MM.1S (cell line): ENCODE measurements at regions not wholly inside any gene's neighbourhood (a gene's known extent, or its start where the extent isn't known, plus 50 kb on each side); places are given as distances from the start of the nearest gene placed in this dataset.

ENCODE experiments used
- DNase-seq: peaks from one replicate; pipeline ENCODE4 v3.0.0-alpha.2; 2015
- H2AFZ ChIP-seq: fragments of 300-600 bp; sonication (generic); 2 replicates; pipeline ENCODE4 v1.6.0; 2016; ENCODE audit warnings: antibody characterized with exemption, low read length
- H3F3A ChIP-seq: fragments of 300-600 bp; sonication (generic); 2 replicates; pipeline ENCODE4 v1.6.1; 2016; ENCODE audit warnings: mild to moderate bottlenecking, antibody characterized with exemption, low read length, moderate library complexity, mixed read lengths; ENCODE audit not compliant: insufficient read depth
- H3K27ac ChIP-seq: fragments of 300-600 bp; sonication (generic); 2 replicates; pipeline ENCODE4 v1.5.1; 2016; ENCODE audit warnings: mild to moderate bottlenecking, low read length
- H3K27me3 ChIP-seq: fragments of 300-600 bp; sonication (generic); replicated peaks from 2 replicates; pipeline ENCODE4 v1.6.0; 2016; ENCODE audit warnings: low read length; ENCODE audit not compliant: insufficient read depth
- H3K36me3 ChIP-seq: fragments of 300-600 bp; sonication (generic); replicated peaks from 2 replicates; pipeline ENCODE4 v1.6.1; 2016; ENCODE audit warnings: mild to moderate bottlenecking, low read length, mixed read lengths; ENCODE audit not compliant: insufficient read depth
- H3K4me1 ChIP-seq: fragments of 300-600 bp; sonication (generic); 2 replicates; pipeline ENCODE4 v1.6.1; 2016; ENCODE audit warnings: low read length, mixed read lengths
- H3K4me2 ChIP-seq: fragments of 300-600 bp; sonication (generic); 2 replicates; pipeline ENCODE4 v1.6.0; 2016; ENCODE audit warnings: low read depth, low read length
- H3K4me3 ChIP-seq: fragments of 300-600 bp; sonication (generic); 2 replicates; pipeline ENCODE4 v1.5.1; 2016; ENCODE audit warnings: low read length, mixed read lengths
- H3K79me2 ChIP-seq: fragments of 300-600 bp; sonication (generic); 2 replicates; pipeline ENCODE4 v1.6.1; 2016; ENCODE audit warnings: mixed run types, low read length, mixed read lengths
- H3K9ac ChIP-seq: fragments of 300-600 bp; sonication (generic); 2 replicates; pipeline ENCODE4 v1.6.1; 2016; ENCODE audit warnings: low read length, mixed read lengths
- H3K9me2 ChIP-seq: fragments of 300-600 bp; sonication (generic); replicated peaks from 2 replicates; pipeline ENCODE4 v1.6.1; 2016; ENCODE audit warnings: mild to moderate bottlenecking, low read length, mixed read lengths; ENCODE audit not compliant: insufficient read depth
- H3K9me3 ChIP-seq: fragments of 300-600 bp; sonication (generic); replicated peaks from 2 replicates; pipeline ENCODE4 v1.6.1; 2016; ENCODE audit warnings: mild to moderate bottlenecking, low read length, mixed read lengths; ENCODE audit not compliant: insufficient read depth
- H4K20me1 ChIP-seq: fragments of 300-600 bp; sonication (generic); 2 replicates; pipeline ENCODE4 v1.6.1; 2016; ENCODE audit warnings: mild to moderate bottlenecking, low read length, moderate library complexity, mixed read lengths; ENCODE audit not compliant: insufficient read depth
- EZH2 ChIP-seq: fragments of 300-600 bp; sonication (generic); optimal IDR thresholded peaks from 2 replicates; pipeline ENCODE3; 2017; ENCODE audit warnings: low read depth, mild to moderate bottlenecking, antibody characterized with exemption, low read length, mixed read lengths
- EZH2phosphoT487 ChIP-seq: fragments of 300-600 bp; sonication (generic); IDR thresholded peaks from 2 replicates; pipeline ENCODE4 v1.6.1; 2018; ENCODE audit warnings: antibody characterized with exemption, low read length
- TF ChIP-seq, protein P1 (sequence below): fragments of 300-600 bp; sonication (generic); IDR thresholded peaks from 2 replicates; pipeline ENCODE4 v1.5.1; 2016; ENCODE audit warnings: antibody characterized with exemption, low read length, mixed read lengths

DNA sequence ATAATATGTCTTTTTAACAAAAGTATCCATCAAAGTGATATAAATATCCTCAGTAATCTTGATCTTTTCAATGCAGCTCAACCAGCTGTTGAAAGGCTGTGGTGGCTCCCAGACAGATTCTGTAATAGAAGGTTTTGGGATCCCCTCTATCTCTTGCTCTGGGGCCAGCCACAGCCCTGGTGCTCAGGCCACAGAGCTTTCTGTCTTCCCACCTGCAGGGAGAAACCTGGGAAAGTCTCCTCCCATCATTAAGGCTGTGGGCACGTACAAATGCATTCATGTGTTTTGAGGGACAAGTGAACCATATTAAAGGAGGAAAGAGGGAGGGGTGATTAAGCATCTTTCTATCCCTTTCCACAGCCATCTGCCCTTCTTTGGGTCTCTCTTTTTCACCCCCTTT is 183.1 kb downstream of the PRDM13 start:
- Histone ChIP-seq H2AFZ (no peak overlapping the region), H3K27me3 (no peaks in the 10 kb centered on the region), H3K27ac (no peak overlapping the region), H3F3A (no peaks in the 10 kb centered on the region), H3K79me2 (no peaks in the 10 kb centered on the region), H3K9me3 (no peaks in the 10 kb centered on the region), H4K20me1 (no peaks in the 10 kb centered on the region), H3K4me3 (no peak overlapping the region), H3K4me2 (no peak overlapping the region), H3K9me2 (no peaks in the 10 kb centered on the region), H3K36me3 (no peaks in the 10 kb centered on the region), H3K4me1 (0 out of 2 replicates have a peak, but pooled peaks cover 8% of the 10 kb centered on the region), H3K9ac (no peak overlapping the region)
- TF ChIP-seq EZH2: no peak
- TF ChIP-seq, protein P1, sequence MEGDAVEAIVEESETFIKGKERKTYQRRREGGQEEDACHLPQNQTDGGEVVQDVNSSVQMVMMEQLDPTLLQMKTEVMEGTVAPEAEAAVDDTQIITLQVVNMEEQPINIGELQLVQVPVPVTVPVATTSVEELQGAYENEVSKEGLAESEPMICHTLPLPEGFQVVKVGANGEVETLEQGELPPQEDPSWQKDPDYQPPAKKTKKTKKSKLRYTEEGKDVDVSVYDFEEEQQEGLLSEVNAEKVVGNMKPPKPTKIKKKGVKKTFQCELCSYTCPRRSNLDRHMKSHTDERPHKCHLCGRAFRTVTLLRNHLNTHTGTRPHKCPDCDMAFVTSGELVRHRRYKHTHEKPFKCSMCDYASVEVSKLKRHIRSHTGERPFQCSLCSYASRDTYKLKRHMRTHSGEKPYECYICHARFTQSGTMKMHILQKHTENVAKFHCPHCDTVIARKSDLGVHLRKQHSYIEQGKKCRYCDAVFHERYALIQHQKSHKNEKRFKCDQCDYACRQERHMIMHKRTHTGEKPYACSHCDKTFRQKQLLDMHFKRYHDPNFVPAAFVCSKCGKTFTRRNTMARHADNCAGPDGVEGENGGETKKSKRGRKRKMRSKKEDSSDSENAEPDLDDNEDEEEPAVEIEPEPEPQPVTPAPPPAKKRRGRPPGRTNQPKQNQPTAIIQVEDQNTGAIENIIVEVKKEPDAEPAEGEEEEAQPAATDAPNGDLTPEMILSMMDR: no peak
- no peak for TF ChIP-seq EZH2phosphoT487
- DNase-seq: no peak

DNA sequence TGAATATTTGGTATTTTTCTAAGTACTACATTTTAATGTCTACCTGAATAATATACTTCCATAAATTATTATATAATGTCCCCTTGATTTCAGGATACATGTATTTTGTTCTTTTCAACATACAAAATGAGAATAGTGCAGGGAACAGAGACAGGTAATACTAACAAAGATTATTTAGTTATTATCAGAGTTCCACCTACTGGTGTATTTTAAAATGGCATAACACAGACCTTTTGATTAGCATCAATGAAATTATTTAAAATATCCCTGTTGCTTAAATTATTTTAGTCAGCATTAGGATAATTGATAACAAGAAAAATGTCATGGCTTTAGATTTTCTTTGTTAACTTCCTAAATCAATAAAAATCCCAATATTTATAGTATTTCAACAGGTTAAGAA is 184.0 kb downstream of the PRDM13 start:
- Histone ChIP-seq H2AFZ (no peak overlapping the region), H3K36me3 (no peaks in the 10 kb centered on the region), H3K79me2 (no peaks in the 10 kb centered on the region), H3K9me3 (no peaks in the 10 kb centered on the region), H3K27ac (no peak overlapping the region), H3K9me2 (no peaks in the 10 kb centered on the region), H3K4me1 (0 out of 2 replicates have a peak, but pooled peaks cover 8% of the 10 kb centered on the region), H3K4me2 (no peak overlapping the region), H3K27me3 (no peaks in the 10 kb centered on the region), H3K4me3 (no peak overlapping the region), H3F3A (no peaks in the 10 kb centered on the region), H3K9ac (no peak overlapping the region), H4K20me1 (no peaks in the 10 kb centered on the region)
- no peak for TF ChIP-seq EZH2
- TF ChIP-seq, protein P1: peak; percentile 15; the same call in 1 of the 2 replicates
- no peak for DNase-seq

DNA sequence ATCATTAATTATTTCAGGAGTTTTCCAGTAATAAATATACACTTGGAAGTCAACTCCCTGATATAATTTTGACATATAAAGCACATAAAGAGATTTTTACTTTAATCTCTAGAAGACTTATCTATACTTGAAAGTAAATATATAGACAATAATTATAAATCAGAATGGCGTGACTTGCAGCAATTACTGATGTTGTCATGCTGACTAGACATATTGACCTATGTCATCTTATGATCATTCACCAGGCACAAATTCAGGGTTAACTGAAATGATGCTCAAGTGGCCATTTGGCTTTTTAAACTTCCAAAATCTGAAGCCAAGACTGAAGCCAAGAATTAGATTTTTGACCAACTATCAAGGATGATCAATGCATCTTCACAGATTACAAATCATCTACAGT is 192.2 kb downstream of the MCHR2 start:
- H3K9ac ChIP-seq: no peak overlapping the region
- DNase-seq: no peak
- H3K4me1 ChIP-seq: peaks cover 4% of the 10 kb centered on the region
- H4K20me1 ChIP-seq: no peaks in the 10 kb centered on the region
- H3K4me2 ChIP-seq: no peak overlapping the region
- no peak for TF ChIP-seq EZH2
- TF ChIP-seq EZH2phosphoT487: no peak
- TF ChIP-seq, protein P1: no peak
- H2AFZ ChIP-seq: no peak overlapping the region
- no peaks in the 10 kb centered on the region for H3K9me2 ChIP-seq
- no peaks in the 10 kb centered on the region for H3K9me3 ChIP-seq
- H3K36me3 ChIP-seq: no peaks in the 10 kb centered on the region
- no peak overlapping the region for H3K4me3 ChIP-seq
- no peaks in the 10 kb centered on the region for H3F3A ChIP-seq
- H3K27me3 ChIP-seq: no peaks in the 10 kb centered on the region
- no peak overlapping the region for H3K27ac ChIP-seq
- H3K79me2 ChIP-seq: no peaks in the 10 kb centered on the region
